ENCODE measurements at regions not wholly inside any gene's neighbourhood (a gene's known extent, or its start where the extent isn't known, plus 50 kb on each side); places are given as distances from the start of the nearest gene placed in this dataset.

DNA sequence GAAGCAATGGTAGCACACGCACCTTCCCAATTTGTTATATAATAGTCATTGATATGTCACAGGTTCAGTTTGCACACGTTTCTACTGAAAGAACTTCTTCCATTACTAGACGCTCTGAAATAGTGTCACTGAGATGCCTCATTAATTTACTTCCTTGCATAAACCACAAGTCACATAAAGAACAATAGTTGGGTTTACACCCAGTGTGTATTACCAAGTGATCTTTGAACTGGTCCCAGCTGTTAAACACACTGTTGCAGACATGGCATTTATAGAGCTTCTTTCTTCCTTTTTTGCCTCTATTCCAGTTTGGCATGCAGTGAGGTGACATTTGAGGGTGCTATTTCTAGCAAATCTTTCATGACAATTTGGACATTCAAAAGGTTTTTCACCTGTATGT lies 245.3 kb downstream of the EPM2A start:
- Mint-ChIP-seq H3K9me3 (peaks cover 10% of the 10 kb centered on the region), H3K27ac (no peak overlapping the region), H3K27me3 (ENCODE audit: low read depth) (peaks cover 15% of the 10 kb centered on the region), H3K4me3 (no peak overlapping the region), H3K36me3 (0 out of 2 replicates have a peak, but pooled peaks cover under 1% of the 10 kb centered on the region), H3K4me1 (no peaks in the 10 kb centered on the region)
- ChIA-PET POLR2A (no interaction called here), CTCF (no interaction called here)
- TF ChIP-seq, protein P1, sequence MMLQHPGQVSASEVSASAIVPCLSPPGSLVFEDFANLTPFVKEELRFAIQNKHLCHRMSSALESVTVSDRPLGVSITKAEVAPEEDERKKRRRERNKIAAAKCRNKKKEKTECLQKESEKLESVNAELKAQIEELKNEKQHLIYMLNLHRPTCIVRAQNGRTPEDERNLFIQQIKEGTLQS (CRISPR knock-in tag; conservative IDR thresholded peaks at IDR 0.05) = no peak
- TF ChIP-seq, protein P2, sequence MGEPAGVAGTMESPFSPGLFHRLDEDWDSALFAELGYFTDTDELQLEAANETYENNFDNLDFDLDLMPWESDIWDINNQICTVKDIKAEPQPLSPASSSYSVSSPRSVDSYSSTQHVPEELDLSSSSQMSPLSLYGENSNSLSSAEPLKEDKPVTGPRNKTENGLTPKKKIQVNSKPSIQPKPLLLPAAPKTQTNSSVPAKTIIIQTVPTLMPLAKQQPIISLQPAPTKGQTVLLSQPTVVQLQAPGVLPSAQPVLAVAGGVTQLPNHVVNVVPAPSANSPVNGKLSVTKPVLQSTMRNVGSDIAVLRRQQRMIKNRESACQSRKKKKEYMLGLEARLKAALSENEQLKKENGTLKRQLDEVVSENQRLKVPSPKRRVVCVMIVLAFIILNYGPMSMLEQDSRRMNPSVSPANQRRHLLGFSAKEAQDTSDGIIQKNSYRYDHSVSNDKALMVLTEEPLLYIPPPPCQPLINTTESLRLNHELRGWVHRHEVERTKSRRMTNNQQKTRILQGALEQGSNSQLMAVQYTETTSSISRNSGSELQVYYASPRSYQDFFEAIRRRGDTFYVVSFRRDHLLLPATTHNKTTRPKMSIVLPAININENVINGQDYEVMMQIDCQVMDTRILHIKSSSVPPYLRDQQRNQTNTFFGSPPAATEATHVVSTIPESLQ (CRISPR knock-in tag; IDR thresholded peaks at IDR 0.05) = no peak
- TF ChIP-seq ATF1 (CRISPR knock-in tag; IDR thresholded peaks at IDR 0.05) = no peak
- TF ChIP-seq, protein P3, sequence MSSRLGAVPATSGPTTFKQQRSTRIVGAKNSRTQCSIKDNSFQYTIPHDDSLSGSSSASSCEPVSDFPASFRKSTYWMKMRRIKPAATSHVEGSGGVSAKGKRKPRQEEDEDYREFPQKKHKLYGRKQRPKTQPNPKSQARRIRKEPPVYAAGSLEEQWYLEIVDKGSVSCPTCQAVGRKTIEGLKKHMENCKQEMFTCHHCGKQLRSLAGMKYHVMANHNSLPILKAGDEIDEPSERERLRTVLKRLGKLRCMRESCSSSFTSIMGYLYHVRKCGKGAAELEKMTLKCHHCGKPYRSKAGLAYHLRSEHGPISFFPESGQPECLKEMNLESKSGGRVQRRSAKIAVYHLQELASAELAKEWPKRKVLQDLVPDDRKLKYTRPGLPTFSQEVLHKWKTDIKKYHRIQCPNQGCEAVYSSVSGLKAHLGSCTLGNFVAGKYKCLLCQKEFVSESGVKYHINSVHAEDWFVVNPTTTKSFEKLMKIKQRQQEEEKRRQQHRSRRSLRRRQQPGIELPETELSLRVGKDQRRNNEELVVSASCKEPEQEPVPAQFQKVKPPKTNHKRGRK (CRISPR knock-in tag; IDR thresholded peaks at IDR 0.05; ENCODE audit: borderline replicate concordance) = no peak
- ATAC-seq = no peak
- DNase-seq (ENCODE audit: low spot score) = no peak

DNA sequence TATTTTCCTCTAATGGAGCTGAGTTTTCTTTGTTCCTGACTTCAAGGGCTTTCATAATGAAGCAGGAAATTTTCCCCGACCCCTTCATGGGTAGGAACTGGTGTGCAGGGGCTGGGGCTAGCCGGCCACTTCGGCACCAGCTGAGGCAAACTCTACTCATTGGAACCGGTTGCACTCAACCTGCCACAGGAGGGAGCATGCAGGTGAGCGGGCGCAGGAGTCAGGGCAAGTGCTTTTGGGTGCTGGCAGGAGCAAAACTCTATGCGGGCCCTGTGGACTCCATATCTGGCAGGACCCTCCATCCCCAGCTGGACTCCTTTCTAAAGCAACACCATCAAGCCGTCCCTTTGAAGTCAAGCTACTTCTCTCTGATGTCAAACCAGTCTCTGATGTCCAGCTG lies 244.2 kb downstream of the EPM2A start:
- H3K27ac Mint-ChIP-seq = no peak overlapping the region
- H3K4me1 Mint-ChIP-seq = no peaks in the 10 kb centered on the region
- TF ChIP-seq, protein P4, sequence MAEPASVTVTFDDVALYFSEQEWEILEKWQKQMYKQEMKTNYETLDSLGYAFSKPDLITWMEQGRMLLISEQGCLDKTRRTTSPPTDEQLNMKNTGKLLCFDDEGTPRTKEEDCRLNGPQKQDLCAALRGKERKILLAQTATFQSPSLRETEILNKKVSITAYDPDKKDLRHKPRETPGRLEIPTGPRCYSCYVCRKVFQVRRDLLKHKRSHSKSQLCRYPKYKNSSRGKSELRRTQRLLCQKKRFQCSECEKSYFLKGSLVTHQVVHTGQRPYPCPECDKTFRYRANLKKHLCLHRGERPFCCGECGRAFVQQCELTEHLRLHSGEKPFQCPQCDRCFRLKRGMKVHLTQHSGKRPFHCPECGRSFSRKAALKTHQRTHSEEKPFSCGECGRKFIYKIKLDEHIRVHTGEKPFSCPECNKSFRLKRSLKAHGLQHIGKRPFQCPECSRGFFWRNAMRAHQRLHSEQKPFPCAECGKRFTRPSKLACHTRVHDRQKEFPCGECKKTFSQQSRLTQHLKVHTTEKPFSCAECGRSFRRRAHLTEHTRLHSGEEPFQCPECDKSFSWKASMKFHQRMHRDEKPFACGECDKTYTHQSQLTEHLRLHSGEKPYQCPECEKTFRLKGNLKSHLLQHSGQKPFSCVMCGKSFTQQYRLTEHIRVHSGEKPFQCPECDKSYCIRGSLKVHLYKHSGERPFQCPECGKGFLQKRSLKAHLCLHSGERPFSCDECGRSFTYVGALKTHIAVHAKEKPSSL (CRISPR knock-in tag; conservative IDR thresholded peaks at IDR 0.05) = no peak
- TF ChIP-seq FOXJ3 (CRISPR knock-in tag; IDR thresholded peaks at IDR 0.05; ENCODE audit: borderline replicate concordance) (no peak), IRF1 (CRISPR knock-in tag; IDR thresholded peaks at IDR 0.05) (no peak), SMAD4 (CRISPR knock-in tag; IDR thresholded peaks at IDR 0.05) (no peak), ESRRA (CRISPR knock-in tag; IDR thresholded peaks at IDR 0.05; ENCODE audit: borderline replicate concordance) (no peak), ATF1 (CRISPR knock-in tag; IDR thresholded peaks at IDR 0.05) (no peak), MYBL2 (CRISPR knock-in tag; IDR thresholded peaks at IDR 0.05) (no peak)
- ATAC-seq = peak; percentile 83
- H3K36me3 Mint-ChIP-seq = peaks cover 2% of the 10 kb centered on the region; the same call in 1 of the 2 replicates
- H3K4me3 Mint-ChIP-seq = no peak overlapping the region
- H3K27me3 Mint-ChIP-seq (ENCODE audit: low read depth) = peaks cover 15% of the 10 kb centered on the region
- peaks cover 16% of the 10 kb centered on the region for H3K9me3 Mint-ChIP-seq
- POLR2A ChIA-PET = no interaction called here
- DNase-seq (ENCODE audit: low spot score) = peak; percentile 33
- CTCF ChIA-PET = interaction anchor here (0.6 to 1.3 kb wide), 4 partner anchors 53 to 213 kb away, joined by 3 to 7 read pairs (median 4); no protein-coding TSS in a partner anchor

- H3K9me3 Mint-ChIP-seq = peaks cover 20% of the 10 kb centered on the region
- TF ChIP-seq ATF1 (CRISPR knock-in tag; IDR thresholded peaks at IDR 0.05) = no peak
- TF ChIP-seq CREM (CRISPR knock-in tag; IDR thresholded peaks at IDR 0.05) = no peak
- no peak for TF ChIP-seq TP53 (CRISPR knock-in tag; IDR thresholded peaks at IDR 0.05)
- no peak for TF ChIP-seq ZNF281 (CRISPR knock-in tag; IDR thresholded peaks at IDR 0.05)
- TF ChIP-seq ZNF532 (CRISPR knock-in tag; IDR thresholded peaks at IDR 0.05; ENCODE audit: borderline replicate concordance) = no peak
- no peak for TF ChIP-seq PRRX2 (CRISPR knock-in tag; IDR thresholded peaks at IDR 0.05)
- TF ChIP-seq USF2 (CRISPR knock-in tag; IDR thresholded peaks at IDR 0.05) = no peak
These were observed 238.3 kb downstream of the EPM2A start for GRCh38 chr6:145497006-145497405.

More at GRCh38 chr6:145497006-145497405, 238.3 kb downstream of the EPM2A start:
- H3K27ac Mint-ChIP-seq = no peak overlapping the region
- DNase-seq (ENCODE audit: low spot score) (no peak), ATAC-seq (no peak)
- H3K36me3 Mint-ChIP-seq = peaks cover 2% of the 10 kb centered on the region; the same call in 1 of the 2 replicates
- no peak overlapping the region for H3K4me3 Mint-ChIP-seq
- ChIA-PET POLR2A (interaction anchor here (0.6 kb wide), 1 partner anchor 154 kb away, joined by 4 read pairs; no protein-coding TSS in a partner anchor), CTCF (no interaction called here)
- no peaks in the 10 kb centered on the region for H3K4me1 Mint-ChIP-seq
- H3K27me3 Mint-ChIP-seq (ENCODE audit: low read depth) = peaks cover 16% of the 10 kb centered on the region

Measured in WTC11 (cell line).